H9 (cell line): ENCODE measurements at regions not wholly inside any gene's neighbourhood (a gene's known extent, or its start where the extent isn't known, plus 50 kb on each side); places are given as distances from the start of the nearest gene placed in this dataset.

Experiments used
- DNase-seq: peaks from one replicate; pipeline ENCODE4 v3.0.0-alpha.2; 2017
- H2AFZ ChIP-seq: one replicate; pipeline ENCODE4 v1.6.1; 2013; ENCODE audit warnings: mild to moderate bottlenecking, low read length, control low read depth, moderate library complexity
- H2AK5ac ChIP-seq: 2 replicates; pipeline ENCODE4 v1.6.1; 2013; ENCODE audit warnings: low read length, control low read depth, mixed read lengths; ENCODE audit not compliant: insufficient read length
- H2BK120ac ChIP-seq: one replicate; pipeline ENCODE4 v1.6.1; 2013; ENCODE audit warnings: low read depth, mild to moderate bottlenecking, low read length, control low read depth, inconsistent platforms; ENCODE audit not compliant: poor library complexity, severe bottlenecking
- H2BK12ac ChIP-seq: 2 replicates; pipeline ENCODE4 v1.6.1; 2013; ENCODE audit warnings: low read length, control low read depth, mixed read lengths, low read depth; ENCODE audit not compliant: insufficient read length
- H2BK15ac ChIP-seq: 2 replicates; pipeline ENCODE4 v1.6.1; 2013; ENCODE audit warnings: low read depth, low read length, control low read depth
- H2BK20ac ChIP-seq: one replicate; pipeline ENCODE4 v1.6.1; 2013; ENCODE audit warnings: low read depth, mild to moderate bottlenecking, low read length, control low read depth, inconsistent platforms; ENCODE audit not compliant: poor library complexity, severe bottlenecking
- H2BK5ac ChIP-seq: 2 replicates; pipeline ENCODE4 v1.6.1; 2013; ENCODE audit warnings: low read length, control low read depth, mixed read lengths; ENCODE audit not compliant: insufficient read length
- H3K14ac ChIP-seq: 2 replicates; pipeline ENCODE4 v1.6.1; 2013; ENCODE audit warnings: low read length, control low read depth; ENCODE audit not compliant: insufficient read depth
- H3K18ac ChIP-seq: 2 replicates; pipeline ENCODE4 v1.6.1; 2013; ENCODE audit warnings: low read depth, mild to moderate bottlenecking, mixed read lengths, low read length, control low read depth; ENCODE audit not compliant: insufficient read length
- H3K23ac ChIP-seq: 2 replicates; pipeline ENCODE4 v1.6.1; 2013; ENCODE audit warnings: low read length, control low read depth, mixed read lengths, low read depth; ENCODE audit not compliant: insufficient read length
- H3K23me2 ChIP-seq: 2 replicates; pipeline ENCODE4 v1.6.1; 2013; ENCODE audit warnings: low read depth, mild to moderate bottlenecking, mixed read lengths, low read length, control low read depth; ENCODE audit not compliant: insufficient read length, poor library complexity, severe bottlenecking
- H3K27ac ChIP-seq: 2 replicates; pipeline ENCODE4 v1.5.1; 2013; ENCODE audit warnings: low read length, control low read depth, mixed read lengths, low read depth; ENCODE audit not compliant: insufficient read length
- H3K27me3 ChIP-seq: 2 replicates; pipeline ENCODE4 v1.6.1; 2013; ENCODE audit warnings: low read length, control low read depth, inconsistent platforms; ENCODE audit not compliant: insufficient read depth
- H3K4ac ChIP-seq: 2 replicates; pipeline ENCODE4 v1.6.1; 2013; ENCODE audit warnings: low read depth, mild to moderate bottlenecking, control low read depth, inconsistent platforms, low read length, moderate library complexity
- H3K4me1 ChIP-seq: 2 replicates; pipeline ENCODE4 v1.6.1; 2013; ENCODE audit warnings: low read length, control low read depth, inconsistent platforms; ENCODE audit not compliant: insufficient read depth
- H3K4me2 ChIP-seq: 2 replicates; pipeline ENCODE4 v1.6.1; 2013; ENCODE audit warnings: low read length, control low read depth, mixed read lengths; ENCODE audit not compliant: insufficient read length, insufficient read depth
- H3K56ac ChIP-seq: 2 replicates; pipeline ENCODE4 v1.6.1; 2013; ENCODE audit warnings: low read depth, mild to moderate bottlenecking, mixed read lengths, low read length, control low read depth; ENCODE audit not compliant: insufficient read length
- H3K79me1 ChIP-seq: 2 replicates; pipeline ENCODE4 v1.6.1; 2013; ENCODE audit warnings: low read depth, mild to moderate bottlenecking, moderate library complexity, low read length, control low read depth, inconsistent platforms; ENCODE audit not compliant: insufficient read depth, poor library complexity, severe bottlenecking
- H3K79me2 ChIP-seq: 2 replicates; pipeline ENCODE4 v1.6.1; 2013; ENCODE audit warnings: low read length, control low read depth, inconsistent platforms; ENCODE audit not compliant: insufficient read depth
- H3K9ac ChIP-seq: 2 replicates; pipeline ENCODE4 v1.6.1; 2013; ENCODE audit warnings: low read length, control low read depth, mixed read lengths; ENCODE audit not compliant: insufficient read length; ENCODE audit errors: extremely low read depth
- H3K9me3 ChIP-seq: one replicate; pipeline ENCODE4 v1.6.1; 2013; ENCODE audit warnings: low read depth, low read length, inconsistent platforms; ENCODE audit not compliant: control insufficient read depth
- H3T11ph ChIP-seq: one replicate; pipeline ENCODE4 v1.6.1; 2013; ENCODE audit warnings: mild to moderate bottlenecking, low read length, control low read depth, inconsistent platforms
- H4K20me1 ChIP-seq: one replicate; pipeline ENCODE4 v1.6.1; 2013; ENCODE audit not compliant: control insufficient read depth, insufficient read length, insufficient read depth
- H4K5ac ChIP-seq: 2 replicates; pipeline ENCODE4 v1.6.1; 2013; ENCODE audit warnings: low read depth, mild to moderate bottlenecking, mixed read lengths, low read length, control low read depth; ENCODE audit not compliant: insufficient read length
- H4K8ac ChIP-seq: replicated peaks from 2 replicates; pipeline ENCODE4 v1.6.1; 2013; ENCODE audit warnings: low read length, control low read depth, mixed read lengths, low read depth; ENCODE audit not compliant: insufficient read length
- H4K91ac ChIP-seq: 2 replicates; pipeline ENCODE4 v1.6.1; 2013; ENCODE audit warnings: low read depth, mild to moderate bottlenecking, moderate library complexity, mixed read lengths, low read length, control low read depth; ENCODE audit not compliant: insufficient read length
- H3K27ac Mint-ChIP-seq, 3 experiments: 2 replicates in 2 of 3; 3 replicates in 1 of 3; pipeline ENCODE4 v1.8.0; 2020 to 2021; ENCODE audit warnings: mixed read lengths in 3 of 3, mild to moderate bottlenecking in 1 of 3, moderate library complexity in 1 of 3
- H3K27me3 Mint-ChIP-seq: 2 replicates; pipeline ENCODE4 v1.8.0; 2021; ENCODE audit warnings: low read depth, mild to moderate bottlenecking, moderate library complexity, mixed read lengths
- H3K36me3 Mint-ChIP-seq, 3 experiments: 2 replicates in 2 of 3; 3 replicates in 1 of 3; pipeline ENCODE4 v1.8.0; 2020 to 2021; ENCODE audit warnings: low read depth in 3 of 3, mixed read lengths in 3 of 3; ENCODE audit not compliant: insufficient read depth in 1 of 3
- H3K4me1 Mint-ChIP-seq, 2 experiments: 2 replicates each; pipeline ENCODE4 v1.8.0; 2020; ENCODE audit warnings: mixed read lengths in 2 of 2
- H3K4me3 Mint-ChIP-seq, 2 experiments: 2 replicates in 1 of 2; 3 replicates in 1 of 2; pipeline ENCODE4 v1.8.0; 2020 to 2021; ENCODE audit warnings: mild to moderate bottlenecking in 2 of 2, mixed read lengths in 2 of 2, moderate library complexity in 1 of 2
- H3K9me3 Mint-ChIP-seq, 2 experiments: 2 replicates in 1 of 2; 3 replicates in 1 of 2; pipeline ENCODE4 v1.8.0; 2020; ENCODE audit warnings: mild to moderate bottlenecking in 2 of 2, mixed read lengths in 2 of 2, moderate library complexity in 1 of 2
- WGBS: extraction: QIAGEN DNeasy Blood & Tissue Kit; methylation state at CpG from one replicate; pipeline ENCODE4 v1.1.7; 2013; ENCODE audit warnings: missing lambda C conversion rate, low lambda C conversion rate, mixed read lengths; ENCODE audit not compliant: insufficient read length; ENCODE audit errors: extremely low coverage; 5-methylcytosine and 5-hydroxymethylcytosine counted together
- TF ChIP-seq, protein P1 (sequence below): fragments of 200-600 bp; sonication (generic); conservative IDR thresholded peaks from 3 replicates; pipeline ENCODE4 v1.8.0; 2021; ENCODE audit warnings: antibody characterized with exemption, mild to moderate bottlenecking

DNA sequence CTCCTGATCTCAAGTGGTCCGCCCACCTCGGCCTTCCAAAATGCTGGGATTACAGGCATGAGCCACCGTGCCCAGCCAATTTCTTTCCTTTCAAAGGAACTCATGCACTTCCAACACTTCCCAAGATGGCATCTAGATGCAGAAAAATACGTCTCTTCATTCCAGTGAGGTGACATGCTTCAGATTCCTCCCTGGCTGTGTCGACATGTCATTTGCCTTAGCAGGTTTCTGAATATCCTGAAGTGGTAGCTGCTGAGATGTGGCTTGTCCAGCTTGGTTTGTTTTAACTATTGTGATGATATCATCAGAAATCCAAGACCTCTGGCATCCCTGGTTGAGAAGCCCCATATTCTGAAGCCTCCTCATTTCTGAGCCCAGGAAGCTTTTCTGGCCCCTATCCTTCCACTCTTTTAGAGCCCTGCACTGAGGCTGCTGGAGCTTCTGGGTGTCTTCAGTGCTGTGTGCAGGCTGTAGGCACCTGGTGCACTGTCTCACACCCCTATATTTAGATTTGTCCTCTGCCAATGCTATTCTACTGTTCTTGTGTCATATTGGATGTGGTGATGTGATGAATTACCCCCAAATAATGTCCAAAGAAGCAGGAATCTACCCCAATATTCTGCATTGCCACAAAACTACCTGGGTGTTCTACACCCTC, 73.3 kb upstream of the E2F3 start:
- Histone ChIP-seq H2AK5ac (no peak overlapping the region), H3T11ph (no peak overlapping the region), H2BK120ac (no peak overlapping the region), H2BK5ac (no peak overlapping the region), H3K14ac (no peak overlapping the region), H2AFZ (no peak overlapping the region), H2BK15ac (no peak overlapping the region), H3K23ac (no peak overlapping the region), H4K20me1 (no peaks in the 10 kb centered on the region), H3K79me1 (no peaks in the 10 kb centered on the region), H3K27ac (no peak overlapping the region), H3K79me2 (no peaks in the 10 kb centered on the region), H3K27me3 (no peaks in the 10 kb centered on the region), H2BK12ac (no peak overlapping the region), H4K5ac (no peak overlapping the region), H3K56ac (no peak overlapping the region), H3K9me3 (no peaks in the 10 kb centered on the region), H3K4me2 (no peak overlapping the region), H3K9ac (no peak overlapping the region), H3K4ac (no peak overlapping the region), H3K18ac (no peak overlapping the region), H4K91ac (no peak overlapping the region), H3K23me2 (no peaks in the 10 kb centered on the region), H3K4me1 (peaks cover 6% of the 10 kb centered on the region; the same call in 1 of the 2 replicates), H4K8ac (no peak overlapping the region), H2BK20ac (no peak overlapping the region)
- WGBS = no CpG with 5 or more reads among the region's 5 CpGs
- no peak for DNase-seq
- H3K36me3 Mint-ChIP-seq = no peaks in the 10 kb centered on the region
- no peaks in the 10 kb centered on the region for H3K9me3 Mint-ChIP-seq
- peaks cover 9 to 10% of the 10 kb centered on the region in 2 experiments for H3K4me1 Mint-ChIP-seq
- peak overlapping the region in 1 of 3 experiments; percentile 2; a peak in 1 of 7 replicates for H3K27ac Mint-ChIP-seq
- TF ChIP-seq, protein P1, sequence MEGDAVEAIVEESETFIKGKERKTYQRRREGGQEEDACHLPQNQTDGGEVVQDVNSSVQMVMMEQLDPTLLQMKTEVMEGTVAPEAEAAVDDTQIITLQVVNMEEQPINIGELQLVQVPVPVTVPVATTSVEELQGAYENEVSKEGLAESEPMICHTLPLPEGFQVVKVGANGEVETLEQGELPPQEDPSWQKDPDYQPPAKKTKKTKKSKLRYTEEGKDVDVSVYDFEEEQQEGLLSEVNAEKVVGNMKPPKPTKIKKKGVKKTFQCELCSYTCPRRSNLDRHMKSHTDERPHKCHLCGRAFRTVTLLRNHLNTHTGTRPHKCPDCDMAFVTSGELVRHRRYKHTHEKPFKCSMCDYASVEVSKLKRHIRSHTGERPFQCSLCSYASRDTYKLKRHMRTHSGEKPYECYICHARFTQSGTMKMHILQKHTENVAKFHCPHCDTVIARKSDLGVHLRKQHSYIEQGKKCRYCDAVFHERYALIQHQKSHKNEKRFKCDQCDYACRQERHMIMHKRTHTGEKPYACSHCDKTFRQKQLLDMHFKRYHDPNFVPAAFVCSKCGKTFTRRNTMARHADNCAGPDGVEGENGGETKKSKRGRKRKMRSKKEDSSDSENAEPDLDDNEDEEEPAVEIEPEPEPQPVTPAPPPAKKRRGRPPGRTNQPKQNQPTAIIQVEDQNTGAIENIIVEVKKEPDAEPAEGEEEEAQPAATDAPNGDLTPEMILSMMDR = no peak
- no peak overlapping the region for H3K4me3 Mint-ChIP-seq
- H3K27me3 Mint-ChIP-seq = no peaks in the 10 kb centered on the region
